Breast epithelium (tissue), 3 donors: ENCODE measurements at regions not wholly inside any gene's neighbourhood (a gene's known extent, or its start where the extent isn't known, plus 50 kb on each side); places are given as distances from the start of the nearest gene placed in this dataset.

Source experiments
- POLR2A ChIP-seq: fragments of 450-650 bp; IDR thresholded peaks from one replicate; pipeline ENCODE4 v1.6.1; 2016; ENCODE audit warnings: antibody characterized with exemption, mild to moderate bottlenecking, moderate library complexity
- POLR2AphosphoS5 ChIP-seq, 3 donors: sonication (generic); formaldehyde crosslinking; IDR thresholded peaks; one replicate each; pipeline ENCODE4 v1.6.1; 2017; ENCODE audit warnings: antibody characterized with exemption in 3 of 3
- TF ChIP-seq, protein P1 (sequence below), 3 donors: fragments of 450-650 bp; IDR thresholded peaks; one replicate each; pipeline ENCODE4 v1.5.1; 2016 to 2017; ENCODE audit warnings: antibody characterized with exemption in 3 of 3, mild to moderate bottlenecking in 3 of 3, moderate library complexity in 3 of 3

DNA sequence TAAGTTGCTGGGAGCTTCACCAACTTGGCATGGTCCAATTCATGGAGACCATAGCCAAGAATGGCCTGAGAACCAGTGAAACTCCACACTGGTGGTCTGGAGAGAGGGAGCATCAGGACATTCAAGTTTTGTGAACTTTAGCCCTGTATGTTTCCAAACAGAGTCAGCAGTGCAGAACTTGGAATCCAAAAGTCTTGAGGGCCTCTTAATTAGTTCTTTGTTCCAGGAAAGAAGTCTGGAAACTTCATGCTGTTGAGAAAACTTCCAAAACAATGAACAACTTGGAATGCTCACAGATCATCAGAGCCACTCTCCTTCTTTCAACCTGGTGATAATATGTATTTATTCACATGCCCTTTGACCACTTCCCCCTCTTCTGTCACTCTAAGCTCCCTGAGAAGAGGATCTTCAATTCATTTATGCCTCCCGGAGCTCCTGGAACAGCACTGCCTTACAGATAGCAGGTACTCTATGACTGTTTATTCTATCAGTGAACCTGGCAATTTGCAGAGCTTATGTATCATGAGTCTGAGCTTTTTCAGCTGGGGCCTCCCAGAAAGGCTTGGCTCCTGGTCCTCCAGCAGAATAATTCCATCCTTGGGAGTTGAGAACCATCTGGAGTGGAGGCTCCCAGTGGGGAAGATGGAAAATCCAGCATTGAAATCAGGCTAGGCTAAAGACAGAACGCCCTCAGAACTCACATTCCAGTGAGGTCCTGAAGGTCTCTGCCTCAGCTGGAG lies 191.4 kb downstream of the KTN1 start:
- TF ChIP-seq, protein P1, sequence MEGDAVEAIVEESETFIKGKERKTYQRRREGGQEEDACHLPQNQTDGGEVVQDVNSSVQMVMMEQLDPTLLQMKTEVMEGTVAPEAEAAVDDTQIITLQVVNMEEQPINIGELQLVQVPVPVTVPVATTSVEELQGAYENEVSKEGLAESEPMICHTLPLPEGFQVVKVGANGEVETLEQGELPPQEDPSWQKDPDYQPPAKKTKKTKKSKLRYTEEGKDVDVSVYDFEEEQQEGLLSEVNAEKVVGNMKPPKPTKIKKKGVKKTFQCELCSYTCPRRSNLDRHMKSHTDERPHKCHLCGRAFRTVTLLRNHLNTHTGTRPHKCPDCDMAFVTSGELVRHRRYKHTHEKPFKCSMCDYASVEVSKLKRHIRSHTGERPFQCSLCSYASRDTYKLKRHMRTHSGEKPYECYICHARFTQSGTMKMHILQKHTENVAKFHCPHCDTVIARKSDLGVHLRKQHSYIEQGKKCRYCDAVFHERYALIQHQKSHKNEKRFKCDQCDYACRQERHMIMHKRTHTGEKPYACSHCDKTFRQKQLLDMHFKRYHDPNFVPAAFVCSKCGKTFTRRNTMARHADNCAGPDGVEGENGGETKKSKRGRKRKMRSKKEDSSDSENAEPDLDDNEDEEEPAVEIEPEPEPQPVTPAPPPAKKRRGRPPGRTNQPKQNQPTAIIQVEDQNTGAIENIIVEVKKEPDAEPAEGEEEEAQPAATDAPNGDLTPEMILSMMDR (IDR thresholded peaks at IDR 0.05): no peak
- TF ChIP-seq POLR2A (no peak), POLR2AphosphoS5 (IDR thresholded peaks at IDR 0.05) (no peak)
